GM12878 (cell line): ENCODE measurements at regions not wholly inside any gene's neighbourhood (a gene's known extent, or its start where the extent isn't known, plus 50 kb on each side); places are given as distances from the start of the nearest gene placed in this dataset.

ENCODE experiments used
- ATAC-seq: fragments of 200-7000 bp; cut with Tn5 transposase; 3 replicates; pipeline ENCODE4 v1.9.1; 2020; ENCODE audit warnings: mild to moderate bottlenecking, moderate library complexity
- BruUV-seq: library from RNA; stranded (reverse); fragments of 400-500 nt; replicated peaks from 2 replicates; lab custom pipeline; 2021; lab: Mats Ljungman, UMichigan
- CTCF ChIA-PET: fragments of 300-600 bp; sonication (Branson Sonifier 250); formaldehyde crosslinking; extraction: SDS; loops from one replicate; lab custom pipeline; 2021; ENCODE audit warnings: inconsistent platforms; lab: Yijun Ruan, JAX
- POLR2A ChIA-PET: fragments of 350-600 bp; formaldehyde crosslinking; extraction: SDS; loops from one replicate; lab custom pipeline; 2021; ENCODE audit warnings: inconsistent platforms; lab: Charles Lee
- RAD21 ChIA-PET: fragments of 300-600 bp; sonication (Branson Sonifier 250); formaldehyde crosslinking; loops from one replicate; lab custom pipeline; 2023; ENCODE audit warnings: antibody characterized with exemption; ENCODE audit not compliant: unreplicated experiment; lab: Charles Lee
- SMC1A ChIA-PET: fragments of 300-600 bp; sonication (Branson Sonifier 250); formaldehyde crosslinking; loops from one replicate; lab custom pipeline; 2023; ENCODE audit not compliant: unreplicated experiment, uncharacterized antibody; lab: Charles Lee
- DNase-seq: peaks from one replicate; pipeline ENCODE4 v3.0.0-alpha.2; 2011; ENCODE audit warnings: low read depth, low spot score
- FAIRE-seq: peaks from 3 replicates; lab custom pipeline; 2011; peaks lifted over from hg19 to GRCh38; lab: Jason Lieb, UNC
- H2AFZ ChIP-seq: 2 replicates; pipeline ENCODE4 v1.6.0; 2011; ENCODE audit warnings: low read depth, low read length, control low read depth; ENCODE audit not compliant: control insufficient read depth
- H3K27ac ChIP-seq: 2 replicates; pipeline ENCODE4 v1.5.1; 2011; ENCODE audit warnings: control low read depth; ENCODE audit not compliant: control insufficient read depth, insufficient read depth
- H3K27me3 ChIP-seq, 2 experiments: replicated peaks in 1 of 2; 2 replicates each; pipeline versions ENCODE4 v1.6.0 to v1.6.1; 2011; ENCODE audit warnings: low read length in 1 of 2; ENCODE audit not compliant: control insufficient read depth in 2 of 2, insufficient read depth in 2 of 2
- H3K36me3 ChIP-seq, 2 experiments: 2 replicates each; pipeline ENCODE4 v1.5.1; 2011; ENCODE audit warnings: low read length in 1 of 2; ENCODE audit not compliant: control insufficient read depth in 2 of 2, insufficient read depth in 2 of 2
- H3K4me1 ChIP-seq: 2 replicates; pipeline ENCODE4 v1.6.1; 2011; ENCODE audit warnings: mild to moderate bottlenecking, low read length, moderate library complexity, mixed read lengths; ENCODE audit not compliant: control insufficient read depth, insufficient read depth
- H3K4me2 ChIP-seq: 2 replicates; pipeline ENCODE4 v1.6.0; 2011; ENCODE audit warnings: control low read depth; ENCODE audit not compliant: control insufficient read depth, insufficient read depth
- H3K4me3 ChIP-seq: fragments of 200-600 bp; sonication (generic); 2 replicates; pipeline ENCODE4 v1.5.1; 2016
- H3K79me2 ChIP-seq: 2 replicates; pipeline ENCODE4 v1.6.0; 2011; ENCODE audit warnings: low read length; ENCODE audit not compliant: control insufficient read depth, insufficient read depth
- H3K9ac ChIP-seq: 2 replicates; pipeline ENCODE4 v1.8.0; 2011; ENCODE audit warnings: low read length, control low read depth, mixed read lengths; ENCODE audit not compliant: control insufficient read depth, insufficient read depth
- H3K9me3 ChIP-seq: replicated peaks from 3 replicates; pipeline ENCODE4 v1.5.1; 2011; ENCODE audit warnings: mild to moderate bottlenecking, low read length; ENCODE audit not compliant: control insufficient read depth, insufficient read depth
- H4K20me1 ChIP-seq: 2 replicates; pipeline ENCODE4 v1.6.0; 2011; ENCODE audit not compliant: control insufficient read depth, insufficient read depth
- ATF7 ChIP-seq: fragments of 450-650 bp; IDR thresholded peaks from 2 replicates; pipeline ENCODE4 v1.6.1; 2016; ENCODE audit warnings: low read depth, mild to moderate bottlenecking
- BHLHE40 ChIP-seq, 2 experiments: fragments of 450-650 bp in 1 of 2; IDR thresholded peaks; 2 replicates each; pipeline ENCODE4 v1.6.1; 2011 to 2017; ENCODE audit warnings: low read depth in 2 of 2, borderline replicate concordance in 1 of 2, improper control_type of control experiment in 1 of 2, low read length in 1 of 2, mild to moderate bottlenecking in 1 of 2
- CHD2 ChIP-seq: IDR thresholded peaks from 2 replicates; pipeline ENCODE4 v1.6.1; 2011; ENCODE audit warnings: low read depth, low read length, improper control_type of control experiment, borderline replicate concordance
- LARP7 ChIP-seq: fragments of 450-650 bp; IDR thresholded peaks from 2 replicates; pipeline ENCODE4 v1.6.1; 2017; ENCODE audit warnings: mild to moderate bottlenecking
- MLLT1 ChIP-seq: fragments of 450-650 bp; IDR thresholded peaks from 2 replicates; pipeline ENCODE4 v1.6.1; 2016; ENCODE audit warnings: mild to moderate bottlenecking
- RBBP5 ChIP-seq: fragments of 200-600 bp; sonication (generic); conservative IDR thresholded peaks from 2 replicates; pipeline ENCODE4 v1.6.1; 2016
- SIN3A ChIP-seq: IDR thresholded peaks from 2 replicates; pipeline ENCODE4 v1.6.1; 2012; ENCODE audit warnings: low read depth, low read length, improper control_type of control experiment
- SMC3 ChIP-seq: IDR thresholded peaks from 2 replicates; pipeline ENCODE4 v1.6.1; 2011; ENCODE audit warnings: low read length, improper control_type of control experiment, borderline replicate concordance
- WGBS: methylation state at CpG from one replicate; pipeline ENCODE4 v1.1.6; 2016; ENCODE audit warnings: low lambda C conversion rate; ENCODE audit not compliant: insufficient replicate concordance, insufficient coverage; ENCODE audit errors: missing lambda C conversion rate; 5-methylcytosine and 5-hydroxymethylcytosine counted together
- in situ Hi-C: fragments of 300-500 bp; cut with MboI; formaldehyde crosslinking; loops from 9 replicates; pipeline ENCODE4 v1.14.3; 2018; ENCODE audit warnings: mixed read lengths
- intact Hi-C: fragments of 100-400 bp; cut with micrococcal nuclease; formaldehyde crosslinking; loops from one replicate; pipeline ENCODE4 v1.14.2; 2022; ENCODE audit not compliant: unreplicated experiment

DNA sequence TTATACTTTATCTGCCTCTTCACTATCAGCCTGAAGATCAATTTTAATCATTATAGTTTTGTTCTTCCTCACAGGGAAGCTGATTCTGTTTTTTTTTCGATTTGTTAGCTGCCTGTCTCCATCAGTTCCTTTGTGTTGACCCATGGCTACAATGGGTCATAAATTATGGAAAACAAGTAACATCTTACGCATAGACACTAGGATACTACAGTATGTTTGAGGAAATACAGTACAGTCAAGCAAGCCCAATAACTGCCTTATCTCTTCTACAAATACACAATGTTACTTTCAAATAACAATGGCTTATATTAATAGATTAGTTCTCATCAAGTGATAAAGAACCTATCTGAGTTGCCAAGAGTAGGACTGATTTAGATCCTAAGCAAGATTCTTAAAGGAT, 160.5 kb upstream of the FREM1 start (continued):
- TF ChIP-seq MLLT1, result no peak

DNA sequence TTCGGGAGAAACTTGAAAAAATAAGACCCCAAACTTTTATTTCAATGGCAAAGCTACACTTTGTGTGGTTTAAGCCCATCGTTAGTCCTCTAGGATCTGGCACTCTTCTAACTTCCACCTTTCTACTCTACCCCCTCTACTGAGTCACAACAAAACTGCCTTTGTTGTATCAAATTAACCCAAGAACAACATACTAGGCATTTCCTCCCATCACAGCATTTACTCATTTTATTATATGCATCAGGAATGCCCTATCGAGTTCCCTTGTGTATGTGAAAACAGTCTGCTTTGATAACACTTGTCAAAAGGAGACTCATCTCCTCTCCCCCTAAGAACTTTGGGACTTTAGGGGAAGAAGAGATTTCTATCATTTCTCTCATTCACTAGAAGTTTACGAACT, 158.9 kb upstream of the FREM1 start:
- Histone ChIP-seq H3K27me3 (no peaks in the 10 kb centered on the region), H4K20me1 (no peaks in the 10 kb centered on the region), H3K9me3 (no peaks in the 10 kb centered on the region), H3K9ac (no peak overlapping the region), H3K27ac (no peak overlapping the region), H3K36me3 (no peaks in the 10 kb centered on the region), H3K79me2 (no peaks in the 10 kb centered on the region), H3K4me3 (no peak overlapping the region), H2AFZ (no peak overlapping the region), H3K4me2 (no peak overlapping the region), H3K4me1 (no peaks in the 10 kb centered on the region)
- DNase-seq, result no peak
- TF ChIP-seq SMC3 (no peak), CHD2 (no peak), SIN3A (no peak), RBBP5 (no peak), BHLHE40 (IDR thresholded peaks at IDR 0.05; ENCODE audit: borderline replicate concordance in 1 of 2, low read depth in 2 of 2, low read length in 1 of 2) (no peak), LARP7 (no peak), ATF7 (no peak)
- in situ Hi-C loops (no loop called here), intact Hi-C loops (no loop called here)
- no peak for FAIRE-seq
- 5% methylated on average over 4 of the region's 4 CpGs for WGBS
- RAD21 ChIA-PET, result no interaction called here
- SMC1A ChIA-PET, result no interaction called here
- CTCF ChIA-PET, result no interaction called here
- POLR2A ChIA-PET, result no interaction called here
- BruUV-seq, result no TSS peak
- no peak for ATAC-seq
